ENCODE measurements at regions not wholly inside any gene's neighbourhood (a gene's known extent, or its start where the extent isn't known, plus 50 kb on each side); places are given as distances from the start of the nearest gene placed in this dataset.

GRCh38 chr17:77707546-77707945 is 251.0 kb upstream of the TNRC6C start:
- Histone ChIP-seq H3K36me3 (no peaks in the 10 kb centered on the region), H3K27me3 (no peaks in the 10 kb centered on the region), H3K27ac (no peak overlapping the region), H3K9me3 (peaks cover 9 to 24% (median 23%) of the 10 kb centered on the region in 4 donors), H3K4me1 (no peaks in the 10 kb centered on the region), H3K4me3 (no peak overlapping the region)
- no peak for DNase-seq
- intact Hi-C loops (cut with DNase I; ENCODE audit: low total_unique reads): no loop called here
- WGBS, 5 donors: 72 to 93% (median 83%) methylated on average over 4 of the region's 4 CpGs
- no peak for TF ChIP-seq POLR2AphosphoS5 (IDR thresholded peaks at IDR 0.05)
- TF ChIP-seq CTCF (IDR thresholded peaks at IDR 0.05): no peak
- no peak for TF ChIP-seq EP300 (IDR thresholded peaks at IDR 0.05)
- no peak for TF ChIP-seq POLR2A (IDR thresholded peaks at IDR 0.05)

DNA sequence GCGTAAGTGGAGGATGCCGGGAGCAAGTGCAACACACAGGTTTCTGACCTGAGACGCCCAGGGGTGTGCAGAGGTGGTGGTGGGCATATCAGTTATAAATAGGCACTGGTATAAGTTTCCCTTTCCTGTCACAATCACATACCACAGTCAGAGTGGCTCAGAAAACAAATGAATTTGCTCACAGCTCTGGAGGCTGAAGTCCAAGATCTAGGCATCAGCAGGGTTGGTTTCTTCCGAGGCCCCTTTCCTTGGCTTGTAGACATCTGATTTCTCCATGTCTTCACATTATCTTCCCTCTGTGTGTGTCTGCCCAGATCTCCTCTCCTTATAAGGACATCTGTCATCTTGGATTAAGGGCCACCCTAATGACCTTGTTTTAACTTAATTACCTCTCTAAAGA is 250.5 kb upstream of the TNRC6C start:
- 86 to 94% (median 87%) methylated on average over 4 of the region's 4 CpGs for WGBS, 5 donors
- TF ChIP-seq CTCF (IDR thresholded peaks at IDR 0.05) (no peak), EP300 (IDR thresholded peaks at IDR 0.05) (no peak), POLR2A (IDR thresholded peaks at IDR 0.05) (no peak), POLR2AphosphoS5 (IDR thresholded peaks at IDR 0.05) (no peak)
- H3K27ac ChIP-seq: no peak overlapping the region
- intact Hi-C loops (cut with DNase I; ENCODE audit: low total_unique reads): no loop called here
- no peaks in the 10 kb centered on the region for H3K27me3 ChIP-seq
- H3K4me3 ChIP-seq: no peak overlapping the region
- peaks cover 9 to 24% (median 22%) of the 10 kb centered on the region in 4 donors for H3K9me3 ChIP-seq
- DNase-seq: no peak
- no peaks in the 10 kb centered on the region for H3K4me1 ChIP-seq
- no peaks in the 10 kb centered on the region for H3K36me3 ChIP-seq

DNA sequence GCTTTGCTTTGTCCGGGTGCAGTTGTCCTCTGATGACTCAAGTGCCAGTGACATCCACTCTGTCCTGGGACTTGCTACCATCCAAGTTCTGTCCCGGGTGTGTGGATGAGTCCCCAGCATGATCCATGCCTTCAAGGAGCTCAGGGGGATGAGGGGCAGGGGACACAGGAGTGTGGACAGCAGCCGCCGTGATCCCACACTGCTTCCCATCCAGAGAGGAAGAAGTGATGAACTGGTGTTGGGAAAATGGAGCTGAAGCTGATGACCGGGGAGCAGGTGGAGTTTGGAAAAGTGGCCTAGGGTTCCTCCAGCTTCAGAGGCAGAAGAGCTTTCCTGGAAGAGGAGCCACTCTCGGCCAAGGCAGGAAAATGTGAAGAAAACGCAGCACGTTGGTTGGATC is 249.6 kb upstream of the TNRC6C start:
- no peak overlapping the region for H3K27ac ChIP-seq
- H3K9me3 ChIP-seq: peaks cover 9 to 16% (median 15%) of the 10 kb centered on the region in 4 donors
- DNase-seq: no peak
- H3K4me3 ChIP-seq: no peak overlapping the region
- no peaks in the 10 kb centered on the region for H3K36me3 ChIP-seq
- WGBS, 5 donors: 71 to 88% (median 85%) methylated on average over 8 of the region's 8 CpGs
- no peaks in the 10 kb centered on the region for H3K4me1 ChIP-seq
- TF ChIP-seq POLR2A (IDR thresholded peaks at IDR 0.05) (no peak), CTCF (IDR thresholded peaks at IDR 0.05) (no peak), EP300 (IDR thresholded peaks at IDR 0.05) (no peak), POLR2AphosphoS5 (IDR thresholded peaks at IDR 0.05) (no peak)
- intact Hi-C loops (cut with DNase I; ENCODE audit: low total_unique reads): no loop called here
- no peaks in the 10 kb centered on the region for H3K27me3 ChIP-seq

- Histone ChIP-seq H3K4me3 (no peak overlapping the region), H3K4me1 (no peaks in the 10 kb centered on the region), H3K27me3 (no peaks in the 10 kb centered on the region), H3K36me3 (no peaks in the 10 kb centered on the region), H3K27ac (no peak overlapping the region), H3K9me3 (peaks cover 5 to 9% (median 9%) of the 10 kb centered on the region in 4 donors)
- intact Hi-C loops (cut with DNase I; ENCODE audit: low total_unique reads): no loop called here
- 52 to 61% (median 61%) methylated on average over 5 of the region's 5 CpGs for WGBS, 5 donors
- TF ChIP-seq POLR2A (IDR thresholded peaks at IDR 0.05) (no peak), CTCF (IDR thresholded peaks at IDR 0.05) (no peak)
- no peak for DNase-seq
Observed at GRCh38 chr17:77709594-77709993, 248.9 kb upstream of the TNRC6C start.

All from stomach (tissue), 8 donors.